K562 (cell line): ENCODE measurements at regions not wholly inside any gene's neighbourhood (a gene's known extent, or its start where the extent isn't known, plus 50 kb on each side); places are given as distances from the start of the nearest gene placed in this dataset.

Source experiments
- CHD7 ChIP-seq: fragments of 200-600 bp; sonication (generic); IDR thresholded peaks from one replicate; pipeline ENCODE4 v1.6.1; 2012; ENCODE audit warnings: mild to moderate bottlenecking, low read depth, low read length, inconsistent platforms
- ZNF699 ChIP-seq: fragments of 250-450 bp; sonication (Bioruptor Pico); IDR thresholded peaks from 2 replicates; pipeline ENCODE4 v1.8.0; 2021; ENCODE audit warnings: mild to moderate bottlenecking, moderate library complexity; ENCODE audit not compliant: insufficient replicate concordance

DNA sequence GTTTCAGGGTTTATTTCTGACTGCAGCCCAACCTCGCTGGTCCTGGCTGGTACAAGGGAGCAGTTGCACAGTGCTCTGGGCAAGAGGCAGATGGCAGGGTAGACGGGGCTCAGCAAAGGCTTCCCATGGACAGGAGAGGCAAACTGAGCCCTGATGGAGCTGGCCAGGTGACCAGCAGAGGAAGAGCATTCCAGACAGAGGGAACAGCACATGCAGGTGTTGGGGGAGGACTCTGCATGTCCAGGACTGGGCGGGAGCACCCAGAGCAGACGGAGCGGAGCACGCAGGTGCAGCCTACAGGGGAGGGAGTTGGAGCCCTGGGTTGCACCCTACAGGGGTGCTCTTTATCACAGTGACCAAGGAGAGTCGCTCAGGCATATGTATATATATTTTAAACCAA is 285.3 kb downstream of the FOXL1 start (continued):
- no peak for TF ChIP-seq CHD7
- TF ChIP-seq ZNF699 (CRISPR knock-in tag): no peak
- TF ChIP-seq, all 486 proteins: peak for 1
